Thyroid gland (tissue), 4 donors: ENCODE measurements at regions not wholly inside any gene's neighbourhood (a gene's known extent, or its start where the extent isn't known, plus 50 kb on each side); places are given as distances from the start of the nearest gene placed in this dataset.

Experiments
- CTCF ChIP-seq, 6 experiments: fragments of 200-600 bp in 3 of 6; fragments of 450-650 bp in 3 of 6; sonication (generic) in 3 of 6; IDR thresholded peaks; one replicate each; pipeline ENCODE4 v1.5.1; 2016 to 2019; ENCODE audit warnings: antibody characterized with exemption in 6 of 6, mild to moderate bottlenecking in 2 of 6, inconsistent platforms in 1 of 6, moderate library complexity in 1 of 6
- POLR2A ChIP-seq, 2 donors: fragments of 450-650 bp; IDR thresholded peaks; one replicate each; pipeline ENCODE4 v1.6.1; 2017; ENCODE audit warnings: antibody characterized with exemption in 2 of 2, mild to moderate bottlenecking in 2 of 2, moderate library complexity in 1 of 2

- TF ChIP-seq CTCF (IDR thresholded peaks at IDR 0.05): no peak
- no peak for TF ChIP-seq POLR2A (IDR thresholded peaks at IDR 0.05)
Measured at GRCh38 chr3:182078929-182079328, 367.2 kb downstream of the SOX2 start.
